GM18526 (cell line): ENCODE measurements at regions not wholly inside any gene's neighbourhood (a gene's known extent, or its start where the extent isn't known, plus 50 kb on each side); places are given as distances from the start of the nearest gene placed in this dataset.

Experiments used
- POLR2A ChIP-seq: IDR thresholded peaks from 3 replicates; pipeline ENCODE4 v1.6.1; 2011; ENCODE audit not compliant: insufficient read length; ENCODE audit errors: extremely low read depth

DNA sequence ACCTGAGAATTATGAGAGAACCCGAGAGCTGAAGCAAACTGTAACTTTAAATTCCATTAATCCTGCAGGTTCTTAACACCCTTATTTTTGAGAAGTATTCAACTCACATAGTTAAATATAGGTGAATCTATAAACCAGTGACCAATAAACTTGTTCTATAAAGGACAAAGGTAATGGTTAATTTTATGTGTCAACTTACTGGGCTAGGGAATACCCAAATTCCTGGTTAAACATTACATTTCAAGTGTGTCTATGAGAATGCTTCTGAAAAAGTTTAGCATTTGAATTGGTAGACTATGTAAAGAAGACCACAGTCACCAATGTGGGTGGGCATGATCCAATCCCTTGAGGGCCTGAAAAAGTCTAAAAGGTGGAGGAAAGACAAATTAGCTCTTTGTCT is 99.1 kb downstream of the KCNJ2 start:
- TF ChIP-seq POLR2A, result no peak

DNA sequence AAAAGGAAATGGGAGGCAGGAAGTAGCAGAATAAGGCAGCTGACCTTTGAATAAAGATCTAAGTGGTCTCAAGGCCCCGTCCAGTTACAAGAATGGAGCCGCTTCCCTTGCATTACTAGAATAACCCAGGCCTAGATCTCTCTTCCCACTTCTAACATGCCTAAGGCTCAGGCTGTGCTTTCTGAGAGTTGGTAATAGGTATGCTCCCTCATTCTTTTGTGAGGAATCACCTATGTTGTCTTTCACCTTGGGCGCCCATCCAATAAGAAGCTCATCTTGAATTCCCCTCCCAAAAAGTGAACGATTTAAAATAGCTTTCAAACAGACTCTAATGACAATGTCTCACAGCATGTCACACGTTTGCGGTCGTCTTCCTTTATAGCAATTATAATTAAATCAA is 101.2 kb downstream of the KCNJ2 start:
- no peak for TF ChIP-seq POLR2A

DNA sequence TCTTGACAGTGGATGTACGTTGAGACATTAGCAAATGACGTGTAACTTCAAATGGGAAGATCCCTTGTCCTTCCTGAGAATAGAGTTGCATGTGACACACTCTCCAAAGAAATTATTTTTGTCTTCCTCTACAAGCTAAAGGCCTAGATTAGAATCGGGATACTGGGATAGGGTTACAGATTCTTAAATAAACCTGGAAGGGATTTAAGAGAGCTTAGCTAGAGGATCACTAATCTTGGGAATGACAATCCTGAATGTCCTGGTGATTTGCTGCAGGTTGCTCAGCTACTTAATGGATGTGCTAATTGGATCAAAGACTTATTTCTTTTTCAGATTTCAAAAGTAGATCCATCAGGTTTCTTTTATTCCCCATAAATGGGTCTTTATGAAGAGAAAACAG is 101.9 kb downstream of the KCNJ2 start:
- no peak for TF ChIP-seq POLR2A

DNA sequence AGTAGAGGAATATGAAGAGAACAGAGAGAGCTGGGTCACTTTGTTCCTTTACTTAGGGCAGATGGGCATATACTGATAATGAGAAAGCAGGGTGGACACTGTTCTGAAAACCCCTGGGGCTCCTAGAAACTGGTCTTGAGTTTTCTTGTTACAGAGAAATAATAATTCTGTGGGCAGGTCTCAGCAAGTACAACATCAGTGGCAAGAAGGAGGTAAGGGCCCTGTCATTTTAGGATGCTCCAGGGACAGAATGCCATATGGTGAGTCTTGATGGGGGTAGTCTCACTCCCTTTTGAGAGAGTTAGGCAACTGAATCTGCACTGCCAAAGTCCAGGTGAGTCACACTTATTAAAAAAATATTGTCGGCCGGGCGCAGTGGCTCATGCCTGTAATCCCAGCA is 102.3 kb downstream of the KCNJ2 start:
- TF ChIP-seq POLR2A, result no peak

DNA sequence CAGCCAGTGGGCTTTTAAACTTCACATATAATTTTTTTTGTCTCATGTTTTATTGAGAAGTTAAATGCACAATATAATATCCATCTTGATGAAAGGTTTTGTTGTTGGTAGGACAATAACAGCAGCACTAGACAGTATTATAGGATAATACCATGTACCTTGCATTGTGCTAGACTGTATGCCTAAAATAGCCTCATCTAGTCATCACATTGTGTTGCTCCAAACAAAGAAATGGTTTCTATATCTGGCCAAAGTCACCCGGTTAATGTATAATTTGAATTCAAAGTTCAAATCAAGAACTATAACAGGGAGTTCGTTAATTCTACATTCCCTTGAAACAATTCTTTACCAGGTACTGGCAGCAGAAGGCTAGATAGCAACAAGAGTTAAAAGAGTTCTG is 104.9 kb downstream of the KCNJ2 start:
- no peak for TF ChIP-seq POLR2A

DNA sequence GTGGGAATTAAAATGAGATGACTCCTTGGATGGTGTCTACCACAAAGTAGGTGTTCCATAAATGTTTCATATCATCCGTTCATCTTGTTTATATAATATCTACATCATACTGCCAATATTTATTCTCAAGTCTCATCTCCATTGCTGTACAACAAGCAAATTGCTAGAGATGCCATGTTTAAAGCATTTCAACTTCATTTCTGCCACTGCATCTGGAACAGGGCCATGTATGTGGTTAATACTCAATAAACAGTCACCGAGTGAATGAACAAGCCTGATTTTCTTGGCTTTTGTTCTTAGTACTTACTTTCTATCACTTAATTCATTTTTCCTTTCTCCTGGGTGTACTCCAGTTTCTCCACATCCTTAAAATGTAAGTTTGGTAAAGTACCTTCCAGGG is 107.6 kb downstream of the KCNJ2 start:
- TF ChIP-seq POLR2A, result no peak

DNA sequence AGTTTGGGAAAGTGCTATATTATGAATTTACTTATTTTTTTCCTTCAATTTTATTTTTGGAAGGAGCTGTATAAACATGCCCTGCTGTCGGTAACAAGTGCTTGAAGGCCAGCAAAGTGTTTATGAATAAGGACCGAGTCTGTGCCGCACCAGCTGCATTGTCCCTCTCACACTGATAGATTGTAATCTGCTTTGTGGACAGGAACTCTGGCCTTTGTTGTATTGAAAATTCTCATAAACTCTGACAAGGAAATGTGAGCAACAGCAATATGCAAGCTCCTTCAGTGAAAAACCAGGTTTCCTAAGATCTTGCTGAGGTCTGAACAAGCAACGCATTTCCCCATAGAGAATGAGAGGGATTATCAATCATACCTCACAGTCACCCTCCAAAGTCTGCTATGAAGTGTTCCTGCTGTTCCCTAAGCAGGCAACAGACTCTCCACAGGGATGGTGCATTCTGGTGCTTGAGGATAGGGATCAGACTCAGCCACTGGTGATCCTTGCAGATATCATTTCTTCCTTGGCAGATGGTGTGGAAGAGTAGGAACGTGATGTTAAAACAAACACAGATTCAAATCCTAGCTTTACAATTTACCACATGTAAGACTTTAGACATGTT is 109.6 kb downstream of the KCNJ2 start:
- TF ChIP-seq POLR2A, result no peak

DNA sequence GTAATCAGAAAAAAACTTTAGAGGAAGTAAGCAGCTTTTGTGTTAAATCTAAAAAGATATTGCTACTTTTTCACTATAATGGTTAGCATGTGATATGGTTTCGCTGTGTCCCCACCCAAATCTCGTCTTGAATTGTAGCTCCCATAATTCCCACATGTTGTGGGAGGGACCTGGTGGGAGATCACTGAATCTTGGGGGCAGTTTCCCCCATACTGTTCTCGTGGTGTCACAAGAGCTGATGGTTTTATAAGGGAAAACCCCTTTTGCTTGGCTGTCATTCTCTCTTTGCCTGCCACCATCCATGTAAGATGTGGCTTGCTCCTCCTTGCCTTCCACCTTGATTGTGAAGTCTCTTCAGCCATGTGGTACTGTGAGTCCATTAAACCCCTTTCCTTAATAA is 117.1 kb downstream of the KCNJ2 start:
- TF ChIP-seq POLR2A, result no peak

DNA sequence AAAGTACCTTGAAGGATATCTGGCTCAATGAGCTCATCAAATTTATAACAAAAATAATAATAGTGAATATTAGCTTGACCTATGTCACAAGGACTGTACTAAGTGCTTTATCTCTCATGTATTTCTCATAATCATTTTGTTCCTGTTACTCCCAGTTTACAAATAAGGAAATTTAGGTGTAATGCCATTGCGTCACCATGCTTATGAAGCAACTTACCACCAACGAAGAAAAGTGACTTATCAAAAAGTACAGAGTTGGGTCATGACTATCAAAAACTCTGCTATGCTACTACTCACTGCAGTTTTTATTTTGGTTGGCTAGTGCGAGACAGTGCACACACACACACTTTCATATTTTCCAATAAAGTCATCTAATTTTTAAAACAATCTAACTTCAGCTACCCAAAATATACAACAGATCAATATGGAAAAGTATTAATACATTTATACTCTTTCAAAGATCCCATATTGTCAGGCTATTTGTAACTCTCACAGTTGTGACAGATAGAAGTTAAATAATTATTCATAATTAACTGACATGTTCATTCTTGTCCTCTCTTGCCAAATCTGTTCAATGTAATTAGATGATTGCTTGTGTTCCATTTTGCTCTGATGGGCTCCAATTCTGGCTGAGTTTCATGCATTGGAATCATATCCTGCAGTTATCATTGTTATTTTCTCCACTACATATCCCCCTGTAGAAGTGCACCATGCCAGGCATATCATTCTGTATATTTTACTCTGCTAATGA is 119.4 kb downstream of the KCNJ2 start:
- no peak for TF ChIP-seq POLR2A

DNA sequence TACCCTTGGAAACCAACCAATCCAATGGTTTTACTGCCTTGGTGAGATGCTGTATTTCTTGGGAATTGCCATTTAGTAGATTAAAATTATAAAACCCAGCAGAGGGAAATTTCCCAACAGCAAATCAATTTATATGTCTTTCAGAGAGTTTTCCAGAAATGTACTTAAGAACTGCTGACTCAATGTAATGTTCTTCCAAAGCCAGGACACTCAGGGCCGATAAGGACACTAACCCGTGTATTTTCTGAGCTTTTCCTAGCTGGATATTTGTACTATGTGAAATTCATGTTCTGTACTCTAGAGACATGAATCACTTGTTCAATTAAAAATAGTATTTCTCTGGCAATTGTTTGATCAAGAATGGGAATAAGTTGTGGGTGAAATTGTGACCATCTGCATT is 121.4 kb downstream of the KCNJ2 start:
- no peak for TF ChIP-seq POLR2A

DNA sequence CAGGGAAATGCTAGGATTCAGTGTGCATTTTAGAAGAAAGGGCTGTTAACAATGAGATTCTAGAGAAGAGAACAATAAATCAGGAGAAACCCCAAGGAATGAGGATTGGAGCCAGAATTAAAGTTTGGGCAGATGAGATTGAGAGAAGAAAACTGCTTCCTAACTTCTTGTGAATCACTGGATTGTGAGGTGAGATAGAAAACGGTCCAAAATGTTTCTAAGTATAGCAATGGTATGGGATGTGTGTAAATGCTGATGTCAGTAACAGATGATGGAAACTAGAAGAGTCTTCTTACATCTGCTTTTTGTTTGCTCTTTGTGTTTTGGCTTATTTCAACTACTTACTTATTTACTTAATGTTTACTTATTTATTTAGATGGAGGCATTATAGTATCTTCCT is 123.0 kb downstream of the KCNJ2 start:
- no peak for TF ChIP-seq POLR2A

DNA sequence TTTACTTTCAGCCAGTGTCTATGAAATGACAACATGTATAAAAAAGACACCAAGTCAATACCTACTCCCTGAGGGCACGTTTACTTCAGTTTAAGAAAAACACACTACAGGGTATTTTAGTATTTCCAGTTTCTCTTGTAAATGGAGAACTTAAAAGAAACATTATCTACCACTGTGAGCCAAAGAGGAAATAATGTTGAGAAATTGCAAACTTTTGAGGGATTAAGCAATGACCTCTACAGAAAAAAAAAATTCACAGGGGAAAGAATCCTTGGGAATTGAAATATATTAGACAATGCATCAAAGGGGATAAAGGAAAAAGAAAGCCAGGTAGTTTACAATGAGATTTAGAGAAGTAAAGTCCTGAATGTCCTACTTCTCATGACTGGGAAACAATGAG is 126.0 kb downstream of the KCNJ2 start:
- no peak for TF ChIP-seq POLR2A

DNA sequence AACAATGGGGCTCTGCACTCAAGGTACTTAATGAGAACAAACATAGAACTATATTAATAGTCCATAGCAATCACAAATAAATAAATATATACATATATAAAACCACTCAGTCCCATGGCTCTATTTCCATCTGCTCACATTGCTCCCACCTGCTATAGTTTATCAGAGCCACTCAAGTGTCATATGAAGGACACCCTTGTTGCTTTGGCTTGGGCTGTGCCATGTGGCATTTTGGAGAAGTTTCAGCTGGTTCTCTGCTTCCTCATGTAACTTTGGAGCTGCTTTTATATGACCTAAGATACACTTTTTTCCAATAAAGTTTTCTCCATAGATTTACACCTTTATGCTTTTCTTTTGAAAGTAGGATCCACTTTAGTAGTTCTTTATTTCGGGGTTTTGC is 126.4 kb downstream of the KCNJ2 start:
- TF ChIP-seq POLR2A, result no peak

DNA sequence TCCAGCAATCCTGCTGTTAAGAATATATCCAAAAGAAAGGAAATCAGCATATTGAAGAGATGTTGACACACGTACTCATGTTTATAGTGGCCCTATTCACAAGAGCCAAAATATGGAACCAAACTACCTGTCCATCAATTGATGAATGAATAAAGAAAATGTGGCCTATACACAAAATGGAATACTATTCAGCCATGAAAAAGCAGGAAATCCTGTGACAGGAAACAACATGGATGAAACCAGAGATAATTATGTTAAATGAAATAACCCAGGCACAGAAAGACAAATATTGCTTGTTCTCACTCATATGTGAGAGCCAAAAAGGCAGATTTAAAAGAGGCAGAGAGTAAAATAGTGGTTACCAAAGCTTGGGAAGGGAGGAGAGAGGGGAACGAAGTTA is 127.1 kb downstream of the KCNJ2 start:
- TF ChIP-seq POLR2A, result no peak

DNA sequence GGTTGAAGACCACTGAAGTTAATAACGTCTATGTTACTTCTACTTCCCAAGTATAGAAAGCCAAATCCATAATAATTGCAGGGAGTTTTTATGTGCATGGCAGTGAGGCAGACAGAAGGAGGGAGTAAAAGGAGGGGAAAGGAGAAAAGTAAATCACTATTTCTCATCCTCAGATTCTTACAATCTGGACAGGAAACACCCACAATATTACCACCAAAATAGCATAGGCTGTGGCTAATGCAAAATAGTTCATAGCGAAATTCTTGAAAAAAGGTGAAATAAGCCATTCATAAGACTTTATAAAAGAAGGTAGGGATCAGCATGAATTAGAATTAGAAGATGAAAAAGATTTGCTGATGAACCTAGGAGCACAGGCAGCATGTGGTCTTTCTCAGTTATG is 128.1 kb downstream of the KCNJ2 start:
- TF ChIP-seq POLR2A, result no peak

DNA sequence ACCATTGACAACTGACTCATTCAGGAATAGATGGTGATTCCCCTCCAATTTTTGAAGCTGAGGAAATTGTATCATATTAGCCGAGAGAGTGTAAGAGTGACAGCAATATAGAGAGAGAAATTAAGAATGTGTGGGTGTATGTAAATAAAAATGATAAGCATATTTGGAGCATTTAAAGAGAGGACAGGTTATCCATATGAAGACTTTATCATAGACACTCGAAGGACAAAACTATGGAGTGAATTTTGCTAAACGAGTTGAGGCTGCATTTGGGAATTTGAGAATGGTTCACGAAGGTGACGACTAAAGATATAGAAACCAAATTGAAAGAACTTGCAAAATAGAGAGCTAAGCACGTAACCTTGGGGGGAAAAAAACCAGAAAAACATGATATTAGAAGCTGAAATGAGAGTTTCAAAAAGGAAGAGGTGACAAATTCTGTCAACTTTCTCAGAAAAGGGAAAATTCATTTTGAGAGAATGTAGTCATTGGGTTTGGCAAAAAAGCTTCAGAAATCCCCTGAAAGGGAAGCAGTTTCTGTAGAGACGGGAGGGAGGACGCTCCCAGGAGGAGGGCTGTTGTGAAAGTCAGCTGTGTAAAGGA is 129.7 kb downstream of the KCNJ2 start:
- TF ChIP-seq POLR2A, result no peak
